Breast epithelium (tissue), 4 donors: ENCODE measurements at regions not wholly inside any gene's neighbourhood (a gene's known extent, or its start where the extent isn't known, plus 50 kb on each side); places are given as distances from the start of the nearest gene placed in this dataset.

Experiments used
- DNase-seq, 2 donors: peaks; one replicate each; pipeline ENCODE4 v3.0.0-alpha.2; 2019; ENCODE audit warnings: low spot score in 2 of 2
- H3K27ac ChIP-seq, 2 donors: fragments of 200-600 bp; sonication (generic) in 1 of 2; one replicate each; pipeline ENCODE4 v1.5.1; 2016 to 2019; ENCODE audit warnings: mild to moderate bottlenecking in 1 of 2
- H3K27me3 ChIP-seq, 2 donors: fragments of 200-600 bp; sonication (generic) in 1 of 2; one replicate each; pipeline versions ENCODE4 v1.5.1 to v1.6.0; 2017 to 2019; ENCODE audit warnings: control low read depth in 1 of 2, mild to moderate bottlenecking in 1 of 2
- H3K36me3 ChIP-seq: fragments of 200-600 bp; one replicate; pipeline ENCODE4 v1.5.1; 2019
- H3K4me1 ChIP-seq, 2 donors: fragments of 200-600 bp; sonication (generic); one replicate each; pipeline ENCODE4 v1.5.1; 2016 to 2019; ENCODE audit warnings: control low read depth in 1 of 2
- H3K4me3 ChIP-seq, 3 donors: fragments of 200-600 bp; sonication (generic); 1 replicate in 2 of 3; 2 replicates in 1 of 3; pipeline ENCODE4 v1.5.1; 2016 to 2019; ENCODE audit warnings: mild to moderate bottlenecking in 3 of 3, moderate library complexity in 2 of 3
- H3K9me3 ChIP-seq, 2 donors: fragments of 200-600 bp; sonication (generic) in 1 of 2; one replicate each; pipeline ENCODE4 v1.5.1; 2016 to 2019; ENCODE audit warnings: control low read depth in 1 of 2
- CTCF ChIP-seq, 3 donors: fragments of 450-650 bp; IDR thresholded peaks; one replicate each; pipeline ENCODE4 v1.5.1; 2016 to 2017; ENCODE audit warnings: antibody characterized with exemption in 3 of 3, mild to moderate bottlenecking in 3 of 3, moderate library complexity in 3 of 3
- POLR2A ChIP-seq: fragments of 450-650 bp; IDR thresholded peaks from one replicate; pipeline ENCODE4 v1.6.1; 2016; ENCODE audit warnings: antibody characterized with exemption, mild to moderate bottlenecking, moderate library complexity
- POLR2AphosphoS5 ChIP-seq, 3 donors: sonication (generic); formaldehyde crosslinking; IDR thresholded peaks; one replicate each; pipeline ENCODE4 v1.6.1; 2017; ENCODE audit warnings: antibody characterized with exemption in 3 of 3
- intact Hi-C: fragments of 100-400 bp; cut with DNase I; formaldehyde crosslinking; loops from one replicate; pipeline ENCODE4 v1.15.1; 2023; ENCODE audit warnings: low total_unique reads

DNA sequence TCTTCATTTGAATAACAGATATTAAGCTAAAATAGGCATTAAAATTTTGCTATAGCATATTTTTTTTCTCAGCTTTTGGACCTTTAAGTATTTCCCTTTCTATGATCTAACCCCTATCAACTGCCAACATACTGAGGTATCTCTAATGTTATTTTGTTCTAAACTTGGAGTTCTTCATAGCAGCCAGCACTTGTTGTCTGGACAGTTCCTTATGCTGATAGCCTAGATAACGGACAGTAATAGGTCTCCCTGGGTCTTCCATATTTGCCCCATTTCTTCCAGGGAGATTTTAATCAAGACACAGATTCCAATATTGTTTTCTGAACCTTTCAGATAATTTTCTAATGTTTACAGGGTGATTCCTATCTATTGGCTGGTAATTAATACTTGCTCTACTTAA, 475.8 kb upstream of the MAP2 start:
- Histone ChIP-seq H3K36me3 (no peaks in the 10 kb centered on the region), H3K27ac (no peak overlapping the region), H3K9me3 (no peaks in the 10 kb centered on the region), H3K27me3 (no peaks in the 10 kb centered on the region), H3K4me1 (no peaks in the 10 kb centered on the region), H3K4me3 (no peak overlapping the region)
- no peak for DNase-seq
- intact Hi-C loops, result no loop called here
- no peak for TF ChIP-seq POLR2AphosphoS5 (IDR thresholded peaks at IDR 0.05)
- TF ChIP-seq CTCF (IDR thresholded peaks at IDR 0.05), result no peak
- TF ChIP-seq POLR2A, result no peak

GRCh38 chr2:208970070-208970469, 453.8 kb upstream of the MAP2 start:
- no peak overlapping the region for H3K4me3 ChIP-seq
- no peaks in the 10 kb centered on the region for H3K36me3 ChIP-seq
- H3K9me3 ChIP-seq, result peaks cover 0 to 12% of the 10 kb centered on the region in 2 donors
- no peaks in the 10 kb centered on the region for H3K27me3 ChIP-seq
- intact Hi-C loops, result no loop called here
- no peak for TF ChIP-seq CTCF (IDR thresholded peaks at IDR 0.05)
- no peak for TF ChIP-seq POLR2AphosphoS5 (IDR thresholded peaks at IDR 0.05)
- TF ChIP-seq POLR2A, result no peak
- no peak overlapping the region for H3K27ac ChIP-seq
- no peak for DNase-seq
- no peaks in the 10 kb centered on the region for H3K4me1 ChIP-seq

- intact Hi-C loops, result no loop called here
- Histone ChIP-seq H3K4me3 (no peak overlapping the region), H3K27me3 (no peaks in the 10 kb centered on the region), H3K27ac (no peak overlapping the region), H3K9me3 (no peaks in the 10 kb centered on the region), H3K36me3 (no peaks in the 10 kb centered on the region), H3K4me1 (no peaks in the 10 kb centered on the region)
- DNase-seq, result no peak
- no peak for TF ChIP-seq CTCF (IDR thresholded peaks at IDR 0.05)
- TF ChIP-seq POLR2AphosphoS5 (IDR thresholded peaks at IDR 0.05), result no peak
- TF ChIP-seq POLR2A, result no peak
Measured at GRCh38 chr2:208977582-208977981, 446.3 kb upstream of the MAP2 start.

GRCh38 chr2:208978946-208979345, 444.9 kb upstream of the MAP2 start:
- intact Hi-C loops, result no loop called here

GRCh38 chr2:208980321-208980720, 443.5 kb upstream of the MAP2 start:
- H3K36me3 ChIP-seq, result no peaks in the 10 kb centered on the region
- no peaks in the 10 kb centered on the region for H3K27me3 ChIP-seq
- TF ChIP-seq CTCF (IDR thresholded peaks at IDR 0.05) (no peak), POLR2AphosphoS5 (IDR thresholded peaks at IDR 0.05) (no peak), POLR2A (no peak)
- H3K27ac ChIP-seq, result no peak overlapping the region
- no peak overlapping the region for H3K4me3 ChIP-seq
- intact Hi-C loops, result no loop called here
- no peaks in the 10 kb centered on the region for H3K9me3 ChIP-seq
- no peak for DNase-seq
- no peaks in the 10 kb centered on the region for H3K4me1 ChIP-seq

More at GRCh38 chr2:208978946-208979345, 444.9 kb upstream of the MAP2 start:
- Histone ChIP-seq H3K27ac (no peak overlapping the region), H3K27me3 (no peaks in the 10 kb centered on the region), H3K9me3 (no peaks in the 10 kb centered on the region), H3K4me3 (no peak overlapping the region), H3K4me1 (no peaks in the 10 kb centered on the region), H3K36me3 (no peaks in the 10 kb centered on the region)
- DNase-seq, result no peak
- TF ChIP-seq POLR2AphosphoS5 (IDR thresholded peaks at IDR 0.05), result no peak
- TF ChIP-seq POLR2A, result no peak
- TF ChIP-seq CTCF (IDR thresholded peaks at IDR 0.05), result no peak
